ENCODE measurements at regions not wholly inside any gene's neighbourhood (a gene's known extent, or its start where the extent isn't known, plus 50 kb on each side); places are given as distances from the start of the nearest gene placed in this dataset.

DNA sequence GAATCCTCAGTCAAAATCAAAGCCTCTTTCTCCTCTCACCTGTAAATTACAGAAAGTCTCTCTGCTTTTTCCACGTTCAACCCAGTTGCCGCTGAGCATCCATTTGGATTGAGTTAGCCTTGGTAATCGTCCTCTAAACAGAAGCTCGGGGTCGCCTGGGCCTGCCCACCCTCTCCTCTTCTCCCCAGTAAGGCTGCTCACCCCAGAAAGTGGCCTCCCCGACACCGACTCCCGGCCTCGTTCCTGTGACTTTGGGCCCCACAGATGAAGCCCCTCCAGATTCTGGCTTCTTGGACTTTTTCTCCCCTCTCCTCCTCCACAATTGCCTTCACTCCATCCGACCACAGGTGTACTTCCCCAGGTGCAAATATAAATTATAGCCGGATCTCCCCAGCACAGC lies 1500.0 kb downstream of the BRD1 start:
- DNase-seq, result no peak

DNA sequence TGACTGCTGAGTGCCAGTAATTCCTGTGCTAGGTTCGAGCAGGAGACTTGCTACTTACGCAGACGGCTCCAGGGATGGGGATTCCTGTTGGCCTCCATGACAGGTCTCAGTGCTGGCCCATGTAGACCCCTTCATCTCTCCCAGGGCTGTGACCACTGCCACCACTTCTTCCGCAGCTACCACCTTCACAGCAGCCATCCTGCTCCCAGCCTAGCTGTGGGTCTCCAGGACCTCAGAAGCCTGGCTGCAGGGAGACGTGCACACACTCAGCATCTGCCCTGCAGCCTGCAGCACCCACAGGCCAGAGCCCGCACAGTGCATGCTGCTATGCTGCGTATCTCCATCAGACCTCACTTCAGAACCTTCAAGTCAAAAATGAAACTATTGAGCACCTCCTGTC lies 1503.9 kb downstream of the BRD1 start:
- DNase-seq, result no peak

DNA sequence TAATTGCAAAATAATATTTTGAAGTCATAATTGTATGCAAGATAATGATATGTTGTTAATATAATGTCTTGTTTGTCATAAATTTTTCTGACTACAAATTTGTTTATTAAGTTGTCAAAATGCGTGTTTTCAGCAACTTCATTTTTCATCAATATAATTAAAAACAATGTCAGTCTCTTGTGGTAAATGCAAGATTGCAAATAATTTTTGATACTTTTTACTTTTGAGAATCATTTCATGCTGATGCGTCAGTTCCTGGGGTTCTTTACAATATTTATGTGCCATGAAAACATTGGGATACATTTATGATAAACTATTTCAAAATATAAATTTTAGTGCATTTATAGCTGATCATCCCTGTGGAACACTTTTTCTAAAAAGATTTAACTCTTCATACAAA lies 1504.8 kb downstream of the BRD1 start:
- no peak for DNase-seq

DNA sequence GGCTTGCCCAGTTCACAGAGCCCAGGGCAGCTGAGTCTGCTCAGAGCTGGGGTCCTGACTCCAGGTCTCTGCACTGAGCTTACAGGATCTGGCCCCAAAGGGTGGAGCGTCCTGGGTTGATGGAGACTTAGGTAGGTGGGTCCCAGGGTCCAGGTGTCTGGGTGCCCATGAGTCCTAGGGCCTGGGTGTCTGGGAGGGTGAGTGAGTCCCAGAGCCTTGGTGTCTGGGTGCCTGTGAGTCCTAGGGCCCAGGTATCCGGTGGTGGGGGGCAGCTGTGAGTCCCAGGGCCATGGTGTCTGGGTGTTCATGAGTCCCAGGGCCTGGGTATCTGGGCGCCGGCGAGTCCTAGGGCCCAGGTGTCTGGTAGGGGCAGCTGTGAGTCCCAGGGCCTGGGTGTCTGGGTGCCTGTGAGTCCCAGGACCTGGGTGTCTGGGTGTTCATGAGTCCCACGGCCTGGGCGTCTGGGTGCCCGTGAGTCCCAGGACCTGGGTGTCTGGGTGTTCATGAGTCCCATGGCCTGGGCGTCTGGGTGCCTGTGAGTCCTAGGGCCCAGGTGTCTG lies 1505.6 kb downstream of the BRD1 start:
- no peak for DNase-seq

DNA sequence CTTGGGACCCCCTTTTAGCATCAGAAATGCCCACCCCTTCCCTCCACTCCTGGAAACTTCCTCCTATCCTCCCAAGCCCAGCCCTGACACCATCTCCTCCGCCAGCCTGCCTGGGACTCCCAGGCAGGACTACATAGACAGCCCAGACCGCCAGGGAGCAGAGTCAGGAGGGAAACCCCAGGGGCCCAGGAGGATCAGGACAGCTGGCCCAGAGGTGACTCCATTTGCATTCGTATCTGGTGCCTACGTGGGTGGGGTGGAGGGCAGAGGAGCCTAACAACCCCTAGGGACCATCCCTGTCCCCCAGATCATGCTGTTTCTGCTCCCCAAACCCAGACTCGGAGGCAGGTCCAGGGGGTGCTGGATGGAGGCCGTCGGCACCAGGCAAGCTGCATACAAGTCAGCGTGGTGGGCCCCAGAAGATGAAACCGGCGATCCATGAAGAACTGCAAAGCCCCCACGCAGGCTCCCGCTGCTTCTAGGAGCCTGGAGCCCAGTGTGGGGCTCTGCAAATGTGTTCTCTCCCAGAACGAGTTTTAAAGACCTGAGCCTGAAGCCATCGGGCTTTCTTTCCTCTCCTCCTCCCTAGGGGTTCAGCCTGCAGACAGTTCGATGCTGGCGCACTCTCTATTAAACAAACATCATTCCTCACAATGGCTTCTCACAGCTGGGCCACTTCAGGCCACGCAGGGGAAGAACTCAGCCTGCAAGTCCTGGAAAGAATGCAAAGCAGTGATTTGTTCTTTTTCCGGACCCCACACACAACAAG lies 1506.8 kb downstream of the BRD1 start:
- no peak for DNase-seq

DNA sequence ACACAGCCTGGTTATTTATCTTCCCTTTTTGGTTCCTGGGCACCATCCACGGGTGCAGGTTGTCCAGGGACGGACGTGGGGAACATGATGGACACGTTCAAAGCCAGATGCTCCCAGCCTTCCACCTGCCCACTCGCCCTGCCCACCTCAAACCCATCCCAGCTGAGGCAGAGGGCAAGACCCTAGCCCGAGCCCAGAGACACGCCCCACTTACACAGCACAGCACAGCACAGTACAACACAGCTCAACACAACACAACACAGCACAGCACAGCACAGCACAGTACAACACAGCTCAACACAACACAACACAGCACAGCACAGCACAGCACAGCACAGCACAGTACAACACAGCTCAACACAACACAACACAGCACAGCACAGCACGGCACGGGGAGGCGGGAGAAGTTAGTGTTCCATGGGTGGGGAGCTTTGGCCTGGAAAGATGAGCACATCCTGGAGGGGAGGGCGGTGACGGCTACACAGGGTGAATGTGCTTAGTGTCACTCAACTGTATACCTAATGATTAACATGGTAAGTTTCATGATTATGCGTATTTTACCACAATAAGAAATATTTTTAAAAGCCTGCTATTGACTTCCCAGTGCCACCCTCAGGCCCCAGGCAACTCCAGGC lies 1507.5 kb downstream of the BRD1 start:
- no peak for DNase-seq

DNA sequence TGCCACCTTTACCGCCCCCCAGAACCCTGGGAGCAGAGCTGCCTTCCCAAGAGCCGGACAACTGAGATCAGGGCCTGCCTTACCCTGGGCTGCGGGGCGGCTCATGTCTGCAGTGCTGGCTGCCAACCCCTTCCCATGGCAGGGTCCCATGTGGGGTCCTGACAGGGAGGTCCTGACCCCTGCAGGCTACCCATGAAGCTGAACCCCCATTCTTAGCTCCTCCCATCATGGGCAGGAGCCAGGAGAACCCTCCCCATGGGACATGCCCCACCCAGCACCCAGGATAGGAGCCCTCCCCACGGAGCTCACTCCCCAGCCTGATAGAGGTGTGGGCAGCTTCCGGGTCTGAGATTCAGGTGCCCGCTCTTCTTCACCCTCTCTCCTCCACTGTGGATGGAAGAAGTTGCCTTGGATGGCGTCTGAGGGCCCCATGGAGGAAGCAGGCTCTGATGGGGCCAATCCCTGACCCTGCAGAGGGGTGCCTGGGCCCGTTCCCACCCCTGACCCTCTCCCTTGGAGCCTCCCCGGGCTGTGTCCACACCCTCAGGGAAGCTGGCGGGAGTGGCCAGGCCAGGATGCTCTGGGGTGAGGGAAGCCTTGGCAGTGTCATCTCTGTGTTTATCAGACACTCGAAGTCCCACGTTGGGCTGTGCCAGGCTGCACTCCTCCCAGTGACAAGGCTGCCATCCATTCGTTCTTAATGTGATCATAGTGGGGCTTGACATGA lies 1508.2 kb downstream of the BRD1 start:
- no peak for DNase-seq

DNA sequence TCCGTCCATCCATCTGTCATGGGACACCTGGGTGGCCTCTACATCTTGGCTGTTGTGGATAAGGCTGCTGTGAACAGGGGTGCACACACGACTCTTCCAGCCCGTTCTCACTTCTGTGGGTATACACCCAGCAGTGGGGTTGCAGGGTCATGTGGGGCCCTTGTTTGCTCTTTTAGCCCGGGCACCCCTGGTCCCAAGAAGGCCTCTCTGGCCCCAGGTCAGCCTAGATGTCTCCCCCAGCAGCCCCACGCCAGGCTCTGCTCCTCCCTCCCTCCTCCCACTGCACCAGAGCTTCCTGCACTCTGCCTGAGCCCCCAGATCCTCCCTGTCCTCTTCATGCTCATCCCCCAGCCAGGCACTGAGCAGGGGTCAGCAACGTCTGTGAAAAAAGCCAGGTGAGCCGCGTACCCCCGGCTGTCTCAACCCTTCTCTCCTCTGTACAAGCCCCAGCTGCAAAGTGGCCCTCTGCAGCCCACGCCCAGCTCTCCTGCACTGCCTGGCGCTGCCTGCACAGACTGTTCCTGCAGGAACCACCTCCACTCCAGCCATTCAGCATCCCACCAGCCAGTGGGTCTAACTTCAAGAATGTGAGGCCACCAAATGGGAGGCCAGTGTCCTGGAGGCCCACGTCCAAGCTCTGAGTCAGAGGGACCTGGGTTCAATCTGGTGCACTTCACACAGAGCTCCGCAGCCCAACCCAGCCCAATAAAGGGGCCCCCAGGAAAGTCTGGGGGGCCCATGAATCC lies 1508.9 kb downstream of the BRD1 start:
- DNase-seq, result no peak

DNA sequence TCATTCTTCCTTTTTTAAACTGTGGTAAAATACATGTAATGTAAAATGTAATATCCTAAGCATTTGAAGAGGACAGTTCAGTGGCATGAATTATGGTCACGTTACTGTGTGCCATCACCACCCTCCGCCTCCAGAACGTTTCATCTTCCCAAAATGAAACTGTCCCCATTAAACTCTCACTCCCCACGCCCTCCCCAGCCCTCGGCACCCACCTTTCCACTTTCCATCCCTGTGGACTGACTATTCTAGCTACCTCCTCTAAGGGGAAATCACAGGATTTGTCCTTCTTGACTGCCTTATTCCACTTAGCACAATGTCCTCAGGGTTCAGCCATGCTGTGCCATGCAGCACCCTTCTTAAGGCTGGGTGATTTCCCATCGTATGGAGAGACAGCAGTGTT lies 1509.5 kb downstream of the BRD1 start:
- DNase-seq, result no peak

DNA sequence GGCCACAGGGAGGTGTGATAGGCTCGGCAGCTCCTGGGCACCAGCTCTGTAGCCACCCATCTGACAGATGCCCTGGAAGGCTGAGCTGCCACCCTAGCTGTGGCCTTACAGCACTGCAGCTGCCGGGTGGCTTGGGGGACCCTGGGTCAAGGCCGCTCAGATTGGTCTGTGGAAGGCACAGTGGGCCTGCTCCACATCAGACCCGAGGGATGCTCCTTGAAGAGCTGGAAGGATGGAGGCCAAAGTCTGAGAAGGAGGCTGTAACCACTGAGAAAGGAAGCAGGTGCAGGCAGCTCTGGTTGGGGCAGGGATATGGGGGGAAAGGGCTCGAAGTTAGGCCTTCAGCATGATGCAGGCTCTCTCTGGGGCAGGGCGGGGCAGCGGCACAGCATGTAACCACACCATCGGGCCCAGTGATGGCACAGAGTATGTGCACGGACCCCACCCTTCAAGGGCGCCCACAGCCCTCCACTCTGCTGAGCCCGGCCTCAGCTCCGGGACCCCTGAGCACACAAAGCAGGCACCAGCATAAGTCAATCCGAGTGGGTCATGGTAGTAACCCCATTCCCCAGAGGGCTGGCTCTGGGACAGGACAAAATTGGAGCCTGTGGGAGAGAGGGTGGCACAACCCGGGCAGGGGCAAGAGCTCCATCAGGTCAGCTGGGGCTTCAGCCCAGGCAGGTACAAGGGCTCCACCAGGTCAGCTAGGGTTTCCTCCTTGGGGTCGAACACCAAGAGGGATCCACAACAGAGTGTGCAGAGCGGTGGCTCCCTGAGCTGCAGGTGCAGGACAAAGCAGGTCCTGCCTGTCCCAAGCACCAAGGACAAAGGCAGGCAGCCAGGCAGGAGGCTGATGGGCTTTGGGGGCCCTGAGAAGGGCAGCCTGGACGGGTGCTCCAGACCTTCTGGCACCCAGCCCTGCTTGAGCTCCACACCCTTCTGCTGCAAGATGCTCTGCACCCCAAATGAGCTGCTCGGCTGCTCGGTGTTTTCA lies 1511.1 kb downstream of the BRD1 start:
- no peak for DNase-seq

DNA sequence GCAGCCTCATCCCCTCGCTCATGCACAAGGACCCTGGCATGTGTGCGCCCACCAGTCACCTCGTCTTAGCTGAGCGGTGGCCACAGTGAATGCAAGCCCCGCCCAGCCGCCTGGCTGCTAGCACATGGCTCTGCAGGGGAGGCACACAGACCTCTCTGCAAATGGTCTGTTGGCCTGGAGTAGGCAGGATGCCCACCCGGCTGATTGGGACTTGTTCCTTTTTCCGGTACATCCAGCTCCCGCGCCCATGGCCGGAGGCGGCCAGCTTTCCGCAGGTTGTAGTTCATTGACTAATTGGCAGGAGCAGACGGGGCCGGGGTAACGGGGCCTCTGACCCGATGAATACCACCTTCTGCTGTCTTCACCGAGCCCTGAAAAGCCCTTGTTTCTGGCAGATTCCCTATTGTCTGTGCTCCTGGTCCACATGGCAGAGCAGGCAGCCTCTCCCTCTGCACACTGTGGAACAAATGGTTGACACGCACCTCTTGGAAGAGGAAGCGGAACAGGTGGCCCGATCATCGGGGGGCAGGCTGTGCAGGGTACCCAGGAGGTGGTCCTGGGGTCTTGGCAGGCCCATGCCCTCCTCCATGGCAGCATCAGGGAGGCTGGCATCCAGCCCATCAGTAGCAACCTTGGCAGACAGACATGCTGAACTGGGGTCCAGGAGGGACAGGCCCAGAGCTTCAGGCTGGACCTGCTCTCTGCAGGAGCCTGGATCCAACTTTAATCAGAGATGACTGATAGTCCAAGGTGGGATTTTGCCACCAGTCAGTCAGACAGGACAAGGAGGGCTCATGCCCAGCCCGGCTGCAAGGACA lies 1512.0 kb downstream of the BRD1 start:
- DNase-seq, result no peak

DNA sequence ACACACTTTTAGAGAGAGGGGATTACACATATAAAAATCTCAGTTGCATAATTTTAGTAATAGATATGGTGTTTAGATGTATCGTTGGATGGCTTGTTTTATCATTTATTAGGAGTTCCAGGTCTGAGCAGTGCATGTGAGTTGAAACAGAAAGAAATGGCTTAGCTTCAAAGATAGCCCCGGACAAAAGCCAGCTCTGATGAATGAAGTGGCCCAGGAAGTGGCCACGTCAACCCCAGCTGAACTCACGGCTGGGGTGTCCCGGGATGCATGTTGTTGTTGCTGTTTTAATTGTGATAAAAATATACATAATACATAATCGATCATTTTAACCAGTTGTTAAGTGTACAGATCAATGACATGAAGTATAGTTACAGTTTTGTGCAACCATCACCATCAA lies 1513.6 kb downstream of the BRD1 start:
- DNase-seq, result no peak

DNA sequence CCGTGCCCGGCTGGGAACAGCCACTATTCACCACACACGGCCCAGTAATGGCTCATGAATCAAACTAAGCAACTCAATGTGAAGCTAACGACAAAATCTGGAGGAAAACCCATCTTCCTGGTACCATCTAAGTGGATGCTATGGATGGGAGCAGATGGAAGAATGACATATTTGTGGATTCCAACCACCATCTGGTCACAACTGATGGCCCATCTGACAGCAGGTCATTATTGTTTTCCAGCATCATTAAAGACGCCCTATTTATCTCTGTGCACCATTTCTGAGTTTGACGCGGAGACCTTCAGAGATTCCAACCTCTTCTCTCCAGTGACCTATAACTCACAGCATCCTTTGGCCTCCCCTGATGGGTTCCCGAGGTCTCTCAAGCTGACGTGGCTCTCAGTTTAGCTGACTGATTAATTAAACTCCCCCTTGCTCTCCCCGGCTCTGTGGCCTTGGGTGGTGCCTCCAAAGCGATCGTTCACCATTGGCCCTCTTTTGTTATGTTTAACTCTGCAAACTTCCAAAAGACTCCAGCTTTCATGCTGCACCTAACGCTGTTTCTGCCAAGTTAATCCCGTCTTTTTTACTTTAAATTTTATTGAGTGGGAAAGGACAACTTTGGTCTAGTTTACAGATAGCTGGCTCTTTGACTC lies 1514.4 kb downstream of the BRD1 start:
- DNase-seq, result no peak

DNA sequence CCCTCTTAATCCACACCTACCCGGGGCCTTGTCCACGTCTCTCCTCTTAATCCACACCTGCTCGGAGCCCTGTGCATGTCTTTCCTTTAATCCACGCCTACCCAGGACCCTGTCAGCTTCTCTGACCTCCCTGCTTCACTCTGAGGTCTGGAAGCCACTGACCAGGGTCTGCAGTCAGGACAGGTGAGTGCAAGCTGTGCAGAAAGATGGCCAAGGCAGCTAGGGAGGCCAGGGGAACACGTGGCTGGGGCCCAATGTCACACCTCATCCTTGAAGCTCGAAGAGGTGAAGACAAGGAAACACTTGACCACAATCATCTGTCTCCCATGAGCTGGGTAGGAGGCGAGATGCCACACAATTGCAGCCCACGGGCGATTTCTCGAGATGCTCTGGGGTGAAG lies 1516.9 kb downstream of the BRD1 start:
- DNase-seq, result no peak

DNA sequence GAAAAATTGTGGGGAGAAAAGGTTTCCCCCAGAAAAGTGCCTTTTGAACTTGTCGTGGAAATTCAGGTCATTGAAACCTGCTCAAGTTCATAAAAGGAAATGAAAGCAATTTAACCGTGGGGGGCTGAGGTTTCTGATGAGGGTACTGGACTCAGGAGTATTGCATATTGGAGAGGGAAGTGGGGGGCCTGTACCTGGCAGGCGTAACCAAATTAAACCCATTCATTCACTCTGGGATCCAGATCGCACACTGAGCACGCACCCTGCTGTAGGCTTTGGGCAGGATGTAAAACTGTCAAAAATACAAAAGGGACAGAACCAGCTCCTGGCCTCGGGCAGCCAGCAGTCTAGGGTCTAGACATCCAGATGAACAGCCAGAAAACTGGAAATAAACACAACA lies 1517.4 kb downstream of the BRD1 start:
- DNase-seq, result no peak

DNA sequence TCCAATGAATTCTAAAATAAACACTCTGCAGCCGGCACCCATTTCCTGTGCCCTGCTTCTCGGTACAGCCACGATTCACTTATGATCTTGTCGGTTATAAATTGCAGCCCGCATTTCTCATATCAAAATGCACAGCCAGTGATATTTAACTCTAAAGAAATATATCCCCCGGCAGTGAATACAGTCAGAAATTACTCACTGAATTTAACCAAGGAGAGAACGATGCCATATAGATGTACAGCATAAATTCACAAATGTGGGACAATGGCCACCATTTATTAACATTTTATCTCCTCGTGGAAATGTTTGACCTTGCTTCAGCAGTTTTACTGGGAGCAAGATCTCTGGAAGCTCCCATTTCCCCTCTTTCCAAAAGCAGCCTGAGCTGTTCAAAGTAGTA lies 1517.8 kb downstream of the BRD1 start:
- DNase-seq, result no peak

DNA sequence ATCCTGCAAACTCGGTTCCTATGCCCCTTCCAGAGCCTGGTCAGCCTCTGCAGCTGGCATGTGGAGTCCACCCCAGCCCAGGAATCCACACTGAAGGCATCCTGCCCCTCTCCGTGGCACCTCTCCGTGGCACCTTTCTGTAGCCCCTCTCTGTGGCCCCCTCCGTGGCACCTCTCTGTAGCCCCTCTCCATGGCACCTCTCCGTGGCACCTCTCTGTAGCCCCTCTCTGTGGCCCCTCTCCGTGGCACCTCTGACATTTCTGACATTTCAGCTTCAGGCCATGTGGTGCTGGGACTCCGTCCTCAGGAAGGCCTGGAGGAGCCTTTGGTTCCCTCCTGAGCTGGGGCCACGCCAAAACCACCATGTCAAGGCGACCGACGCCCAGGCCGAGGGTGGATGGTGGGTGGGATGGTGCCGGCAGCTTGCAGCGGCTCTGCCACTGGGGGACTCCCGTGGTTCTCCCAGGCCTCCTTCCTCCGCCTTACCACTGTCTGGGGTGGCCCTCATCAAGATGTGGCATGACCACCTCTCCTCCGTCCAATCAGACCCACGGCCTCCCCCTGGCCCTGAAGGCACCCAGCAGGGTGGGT lies 1518.5 kb downstream of the BRD1 start:
- no peak for DNase-seq

DNA sequence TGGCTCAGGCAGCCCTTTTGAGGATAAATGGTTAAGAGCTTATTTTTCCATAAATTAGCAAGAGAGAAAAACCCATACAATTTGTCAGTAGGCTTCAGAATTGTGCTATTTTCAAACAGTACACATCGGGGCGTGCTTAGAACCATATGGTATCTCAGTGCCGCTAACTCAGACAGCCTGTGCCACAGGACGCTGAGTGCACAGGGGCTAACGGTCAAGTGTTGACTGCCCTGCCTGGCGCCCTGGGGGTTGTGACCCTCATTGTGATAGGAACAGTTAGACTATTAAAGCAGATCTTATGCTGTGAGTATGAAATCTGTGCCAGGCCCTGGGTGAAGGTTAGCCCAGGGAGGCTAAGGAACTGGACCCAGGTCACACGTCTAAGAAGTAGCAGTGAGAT lies 1519.7 kb downstream of the BRD1 start:
- DNase-seq, result no peak

Data from hypothalamus (tissue), 51 donors.